KBM-7 (cell line): ENCODE measurements at regions not wholly inside any gene's neighbourhood (a gene's known extent, or its start where the extent isn't known, plus 50 kb on each side); places are given as distances from the start of the nearest gene placed in this dataset.

ENCODE experiments used
- DNase-seq: peaks from one replicate; pipeline ENCODE4 v3.0.0-alpha.2; 2015
- in situ Hi-C: fragments of 300-500 bp; cut with MboI; formaldehyde crosslinking; loops from 2 replicates; pipeline ENCODE4 v1.14.3; 2020; ENCODE audit warnings: low sequenced_read_pairs, low pct_unique_long_range_greater_than_20kb, mixed read lengths

- in situ Hi-C loops: no loop called here
- DNase-seq: no peak
These were observed 153.4 kb downstream of the TMEM18 start for GRCh38 chr2:523698-524270.

GRCh38 chr2:522776-523175 is 154.4 kb downstream of the TMEM18 start:
- DNase-seq: no peak
- in situ Hi-C loops: no loop called here

- in situ Hi-C loops: no loop called here
- DNase-seq: no peak
These were observed 155.2 kb downstream of the TMEM18 start for GRCh38 chr2:521853-522530.

GRCh38 chr2:520663-521340 is 156.4 kb downstream of the TMEM18 start:
- in situ Hi-C loops: no loop called here
- no peak for DNase-seq

GRCh38 chr2:516944-517343 is 160.3 kb downstream of the TMEM18 start:
- in situ Hi-C loops: no loop called here
- DNase-seq: no peak

- in situ Hi-C loops: no loop called here
- no peak for DNase-seq
These were observed 161.1 kb downstream of the TMEM18 start for GRCh38 chr2:516131-516530.

GRCh38 chr2:515441-516127 is 161.6 kb downstream of the TMEM18 start:
- in situ Hi-C loops: no loop called here
- no peak for DNase-seq

GRCh38 chr2:513981-514706 is 163.1 kb downstream of the TMEM18 start:
- no peak for DNase-seq
- in situ Hi-C loops: no loop called here

- no peak for DNase-seq
- in situ Hi-C loops: no loop called here
These were observed 166.4 kb downstream of the TMEM18 start for GRCh38 chr2:510839-511238.

GRCh38 chr2:509888-510287 is 167.3 kb downstream of the TMEM18 start:
- in situ Hi-C loops: no loop called here
- no peak for DNase-seq

- no peak for DNase-seq
- in situ Hi-C loops: no loop called here
These were observed 169.1 kb downstream of the TMEM18 start for GRCh38 chr2:508121-508520.

GRCh38 chr2:506866-507265 is 170.3 kb downstream of the TMEM18 start:
- DNase-seq: no peak
- in situ Hi-C loops: no loop called here

- DNase-seq: no peak
- in situ Hi-C loops: no loop called here
These were observed 170.8 kb downstream of the TMEM18 start for GRCh38 chr2:506451-506850.

- no peak for DNase-seq
These were observed 171.3 kb downstream of the TMEM18 start for GRCh38 chr2:505941-506340.

GRCh38 chr2:503288-503999 is 173.8 kb downstream of the TMEM18 start:
- in situ Hi-C loops: no loop called here
- DNase-seq: no peak

More at GRCh38 chr2:505941-506340, 171.3 kb downstream of the TMEM18 start:
- in situ Hi-C loops: no loop called here

- DNase-seq: no peak
- in situ Hi-C loops: no loop called here
These were observed 174.4 kb downstream of the TMEM18 start for GRCh38 chr2:502831-503230.

GRCh38 chr2:501667-502066 is 175.5 kb downstream of the TMEM18 start:
- in situ Hi-C loops: no loop called here
- no peak for DNase-seq

GRCh38 chr2:501130-501529 is 176.1 kb downstream of the TMEM18 start:
- no peak for DNase-seq
- in situ Hi-C loops: no loop called here

- in situ Hi-C loops: no loop called here
- DNase-seq: no peak
These were observed 177.5 kb downstream of the TMEM18 start for GRCh38 chr2:499726-500125.
